ENCODE measurements at regions not wholly inside any gene's neighbourhood (a gene's known extent, or its start where the extent isn't known, plus 50 kb on each side); places are given as distances from the start of the nearest gene placed in this dataset.

- no peaks in the 10 kb centered on the region for H3K4me1 ChIP-seq (ENCODE audit: insufficient read depth, low read length, poor library complexity, severe bottlenecking)
- no peak overlapping the region for H3K4me2 ChIP-seq (ENCODE audit: low read depth, low read length, poor library complexity, severe bottlenecking)
- H2AFZ ChIP-seq (ENCODE audit: low read length) = no peak overlapping the region
- no peaks in the 10 kb centered on the region for H3K9me2 ChIP-seq (replicated peaks; ENCODE audit: low read depth, low read length)
- no peaks in the 10 kb centered on the region for H3K9me3 ChIP-seq (ENCODE audit: insufficient read depth, low read depth, low read length)
- TF ChIP-seq EZH2phosphoT487 (IDR thresholded peaks at IDR 0.05; ENCODE audit: borderline replicate concordance) (no peak), CTCF (conservative IDR thresholded peaks at IDR 0.05; ENCODE audit: low read length) (no peak)
- H4K20me1 ChIP-seq (ENCODE audit: insufficient read depth, low read length, poor library complexity, severe bottlenecking) = no peaks in the 10 kb centered on the region
- no peaks in the 10 kb centered on the region for H3K36me3 ChIP-seq (ENCODE audit: insufficient read depth, low read length)
- H3F3A ChIP-seq (ENCODE audit: low read depth) = no peaks in the 10 kb centered on the region
- H3K27me3 ChIP-seq (ENCODE audit: insufficient read depth, low read length, poor library complexity, severe bottlenecking) = no peaks in the 10 kb centered on the region
- H3K9ac ChIP-seq (ENCODE audit: low read depth, low read length, poor library complexity, severe bottlenecking) = no peak overlapping the region
- H3K4me3 ChIP-seq (ENCODE audit: low read length, poor library complexity, severe bottlenecking) = no peak overlapping the region
- no peaks in the 10 kb centered on the region for H3K79me2 ChIP-seq (ENCODE audit: insufficient read depth, low read length)
Measured at GRCh38 chr7:84624927-84625326, 430.3 kb upstream of the SEMA3A start.

- no peaks in the 10 kb centered on the region for H3K79me2 ChIP-seq (ENCODE audit: insufficient read depth, low read length)
- H3K36me3 ChIP-seq (ENCODE audit: insufficient read depth, low read length) = no peaks in the 10 kb centered on the region
- no peak overlapping the region for H3K9ac ChIP-seq (ENCODE audit: low read depth, low read length, poor library complexity, severe bottlenecking)
- TF ChIP-seq CTCF (conservative IDR thresholded peaks at IDR 0.05; ENCODE audit: low read length) (no peak), EZH2phosphoT487 (IDR thresholded peaks at IDR 0.05; ENCODE audit: borderline replicate concordance) (no peak)
- no peak overlapping the region for H3K4me3 ChIP-seq (ENCODE audit: low read length, poor library complexity, severe bottlenecking)
- no peaks in the 10 kb centered on the region for H3F3A ChIP-seq (ENCODE audit: low read depth)
- H2AFZ ChIP-seq (ENCODE audit: low read length) = no peak overlapping the region
- H4K20me1 ChIP-seq (ENCODE audit: insufficient read depth, low read length, poor library complexity, severe bottlenecking) = no peaks in the 10 kb centered on the region
- H3K4me2 ChIP-seq (ENCODE audit: low read depth, low read length, poor library complexity, severe bottlenecking) = no peak overlapping the region
- no peaks in the 10 kb centered on the region for H3K9me2 ChIP-seq (replicated peaks; ENCODE audit: low read depth, low read length)
- no peaks in the 10 kb centered on the region for H3K27me3 ChIP-seq (ENCODE audit: insufficient read depth, low read length, poor library complexity, severe bottlenecking)
- no peaks in the 10 kb centered on the region for H3K9me3 ChIP-seq (ENCODE audit: insufficient read depth, low read depth, low read length)
- H3K4me1 ChIP-seq (ENCODE audit: insufficient read depth, low read length, poor library complexity, severe bottlenecking) = no peaks in the 10 kb centered on the region
Measured at GRCh38 chr7:84624527-84624926, 429.9 kb upstream of the SEMA3A start.

- no peak for TF ChIP-seq CTCF (conservative IDR thresholded peaks at IDR 0.05; ENCODE audit: low read length)
- TF ChIP-seq EZH2phosphoT487 (IDR thresholded peaks at IDR 0.05; ENCODE audit: borderline replicate concordance) = no peak
- Histone ChIP-seq H3K4me2 (ENCODE audit: low read depth, low read length, poor library complexity, severe bottlenecking) (no peak overlapping the region), H3K79me2 (ENCODE audit: insufficient read depth, low read length) (no peaks in the 10 kb centered on the region), H3K4me3 (ENCODE audit: low read length, poor library complexity, severe bottlenecking) (no peak overlapping the region), H4K20me1 (ENCODE audit: insufficient read depth, low read length, poor library complexity, severe bottlenecking) (no peaks in the 10 kb centered on the region), H3K4me1 (ENCODE audit: insufficient read depth, low read length, poor library complexity, severe bottlenecking) (no peaks in the 10 kb centered on the region), H3K9me3 (ENCODE audit: insufficient read depth, low read depth, low read length) (no peaks in the 10 kb centered on the region), H3K27me3 (ENCODE audit: insufficient read depth, low read length, poor library complexity, severe bottlenecking) (no peaks in the 10 kb centered on the region), H3K9me2 (replicated peaks; ENCODE audit: low read depth, low read length) (no peaks in the 10 kb centered on the region), H3K36me3 (ENCODE audit: insufficient read depth, low read length) (no peaks in the 10 kb centered on the region), H2AFZ (ENCODE audit: low read length) (no peak overlapping the region), H3F3A (ENCODE audit: low read depth) (no peaks in the 10 kb centered on the region), H3K9ac (ENCODE audit: low read depth, low read length, poor library complexity, severe bottlenecking) (no peak overlapping the region)
Measured at GRCh38 chr7:84617265-84618030, 422.9 kb upstream of the SEMA3A start.

All from Loucy (cell line).